ENCODE measurements at regions not wholly inside any gene's neighbourhood (a gene's known extent, or its start where the extent isn't known, plus 50 kb on each side); places are given as distances from the start of the nearest gene placed in this dataset.
"Not testable (repeated sequence)": the region's sequence is repeated elsewhere in the genome, so short reads cannot be mapped to it uniquely, and the experiment has no call there.

DNA sequence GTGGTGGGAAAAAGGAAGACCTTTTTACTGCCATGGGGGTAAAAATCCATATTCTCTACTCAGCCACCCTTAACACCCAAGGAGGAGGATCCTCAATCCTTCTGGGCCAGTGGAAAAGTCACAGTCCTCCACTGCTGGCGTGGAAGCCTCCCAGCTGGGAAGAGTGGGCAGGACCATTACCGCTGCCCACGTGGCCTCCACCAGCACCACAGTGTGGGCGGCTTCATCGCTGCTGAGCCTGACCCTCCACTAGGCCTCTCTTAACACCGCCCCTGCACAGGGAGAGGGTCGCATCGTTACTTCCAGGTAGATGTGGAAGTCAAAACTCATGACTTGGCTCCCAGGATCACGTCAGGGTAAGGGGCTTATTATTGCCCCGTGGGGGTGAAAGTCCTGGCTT is 656.5 kb downstream of the SUCLG1 start:
- no peak overlapping the region for H3K27ac ChIP-seq (ENCODE audit: low read depth, low read length)
- no peaks in the 10 kb centered on the region for H3K27me3 ChIP-seq (ENCODE audit: insufficient read depth, low read length)
- H3K79me2 ChIP-seq (ENCODE audit: control insufficient read depth, insufficient read depth, low read length, unreplicated experiment), result no peaks in the 10 kb centered on the region
- no peaks in the 10 kb centered on the region for H3K4me1 ChIP-seq (ENCODE audit: control insufficient read depth, insufficient read depth, low read length, unreplicated experiment)
- H3K4me3 ChIP-seq (ENCODE audit: low read depth, low read length), result no peak overlapping the region
- H3K36me3 ChIP-seq (ENCODE audit: insufficient read depth, low read length), result no peaks in the 10 kb centered on the region
- no peak overlapping the region for H2AFZ ChIP-seq (ENCODE audit: low read length, unreplicated experiment)

DNA sequence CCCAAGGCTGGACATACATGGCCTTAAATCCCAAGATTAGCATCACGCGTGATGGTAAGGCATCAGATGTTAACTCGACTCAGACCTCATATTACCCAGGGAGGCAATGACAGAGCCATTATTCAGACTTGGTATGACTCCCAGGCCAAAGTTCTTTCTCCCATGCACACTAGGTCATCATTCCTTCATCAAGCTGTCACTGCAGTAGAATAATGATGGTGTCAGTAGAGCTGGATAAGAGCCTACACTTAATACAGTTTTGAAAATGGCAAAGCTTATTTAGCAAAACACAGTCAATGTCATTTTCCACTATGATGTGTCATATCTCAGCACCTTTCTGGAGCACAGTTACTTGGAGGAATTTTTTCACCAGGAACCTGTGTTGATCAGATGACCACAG is 663.3 kb downstream of the SUCLG1 start:
- H3K27ac ChIP-seq (ENCODE audit: low read depth, low read length), result no peak overlapping the region
- no peak overlapping the region for H3K4me3 ChIP-seq (ENCODE audit: low read depth, low read length)
- H3K79me2 ChIP-seq (ENCODE audit: control insufficient read depth, insufficient read depth, low read length, unreplicated experiment), result no peaks in the 10 kb centered on the region
- H3K36me3 ChIP-seq (ENCODE audit: insufficient read depth, low read length), result no peaks in the 10 kb centered on the region
- H2AFZ ChIP-seq (ENCODE audit: low read length, unreplicated experiment), result no peak overlapping the region
- H3K4me1 ChIP-seq (ENCODE audit: control insufficient read depth, insufficient read depth, low read length, unreplicated experiment), result no peaks in the 10 kb centered on the region
- no peaks in the 10 kb centered on the region for H3K27me3 ChIP-seq (ENCODE audit: insufficient read depth, low read length)

DNA sequence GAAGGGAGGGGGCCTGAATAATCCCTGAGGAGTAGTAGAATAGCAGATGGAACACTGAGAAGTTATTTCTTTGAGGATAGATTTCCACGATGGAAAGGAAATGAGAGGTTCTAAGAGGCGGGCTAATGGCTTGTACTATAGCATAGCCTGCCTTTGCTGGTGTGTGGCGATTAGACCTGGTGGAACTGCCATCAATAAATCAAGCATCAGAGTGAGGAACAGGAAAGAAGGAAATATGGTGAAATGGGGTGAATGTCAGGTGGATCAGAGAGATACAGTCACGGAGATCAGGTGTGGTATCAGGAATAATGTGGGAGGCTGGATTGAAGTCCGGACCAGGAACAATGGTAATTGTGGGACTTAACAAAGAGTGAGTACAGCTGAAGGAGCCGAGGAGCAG is 668.6 kb downstream of the SUCLG1 start:
- H3K27ac ChIP-seq (ENCODE audit: low read depth, low read length); H3K4me1 ChIP-seq (ENCODE audit: control insufficient read depth, insufficient read depth, low read length, unreplicated experiment); H2AFZ ChIP-seq (ENCODE audit: low read length, unreplicated experiment); H3K4me3 ChIP-seq (ENCODE audit: low read depth, low read length); H3K27me3 ChIP-seq (ENCODE audit: insufficient read depth, low read length); H3K79me2 ChIP-seq (ENCODE audit: control insufficient read depth, insufficient read depth, low read length, unreplicated experiment); H3K36me3 ChIP-seq (ENCODE audit: insufficient read depth, low read length): not testable (repeated sequence)

DNA sequence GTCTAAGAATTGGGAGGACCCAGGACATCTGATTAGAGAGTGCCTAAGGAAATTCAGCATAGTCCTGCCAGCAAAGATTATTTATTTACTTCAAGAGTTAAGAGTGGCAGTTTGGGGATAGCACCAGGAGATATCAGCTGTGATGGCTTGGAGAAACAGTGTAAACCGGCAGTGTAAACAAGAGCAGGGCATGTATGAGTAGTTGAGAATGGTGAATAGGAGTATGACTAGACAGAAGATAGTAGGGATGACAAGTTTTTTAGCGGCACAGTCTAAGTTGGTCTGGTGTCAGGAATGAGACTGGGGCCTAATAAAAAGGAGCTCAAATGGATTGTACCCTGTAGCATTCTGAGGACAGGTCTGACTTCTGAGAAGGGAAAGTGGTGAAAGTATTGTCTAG is 669.4 kb downstream of the SUCLG1 start:
- not testable (repeated sequence) for H3K36me3 ChIP-seq (ENCODE audit: insufficient read depth, low read length); H3K27me3 ChIP-seq (ENCODE audit: insufficient read depth, low read length); H3K79me2 ChIP-seq (ENCODE audit: control insufficient read depth, insufficient read depth, low read length, unreplicated experiment); H3K4me3 ChIP-seq (ENCODE audit: low read depth, low read length); H3K4me1 ChIP-seq (ENCODE audit: control insufficient read depth, insufficient read depth, low read length, unreplicated experiment); H2AFZ ChIP-seq (ENCODE audit: low read length, unreplicated experiment); H3K27ac ChIP-seq (ENCODE audit: low read depth, low read length)

DNA sequence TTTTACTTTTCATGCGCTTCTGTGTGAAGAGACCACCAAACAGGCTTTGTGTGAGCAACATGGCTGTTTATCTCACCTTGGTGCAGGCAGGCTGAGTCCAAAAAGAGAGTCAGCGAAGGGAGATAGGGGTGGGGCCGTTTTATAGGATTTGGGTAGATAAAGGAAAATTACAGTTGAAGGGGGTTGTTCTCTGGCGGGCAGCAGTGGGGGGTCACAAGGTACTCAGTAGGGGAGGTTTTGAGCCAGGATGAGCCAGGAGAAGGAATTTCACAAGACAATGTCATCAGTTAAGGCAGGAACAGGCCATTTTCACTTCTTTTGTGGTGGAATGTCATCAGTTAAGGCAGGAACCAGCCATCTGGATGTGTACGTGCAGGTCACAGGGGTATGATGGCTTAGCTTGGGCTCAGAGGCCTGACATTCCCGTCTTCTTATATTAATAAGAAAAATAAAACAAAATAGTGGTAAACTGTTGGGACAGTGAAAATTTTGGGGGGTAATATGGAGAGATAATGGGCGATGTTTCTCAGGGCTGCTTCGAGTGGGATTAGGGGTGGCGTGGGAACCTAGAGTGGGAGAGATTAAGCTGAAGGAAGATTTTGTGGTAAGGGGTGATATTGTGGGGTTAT is 670.0 kb downstream of the SUCLG1 start:
- not testable (repeated sequence) for H3K27me3 ChIP-seq (ENCODE audit: insufficient read depth, low read length); H3K36me3 ChIP-seq (ENCODE audit: insufficient read depth, low read length); H2AFZ ChIP-seq (ENCODE audit: low read length, unreplicated experiment); H3K4me1 ChIP-seq (ENCODE audit: control insufficient read depth, insufficient read depth, low read length, unreplicated experiment); H3K27ac ChIP-seq (ENCODE audit: low read depth, low read length); H3K79me2 ChIP-seq (ENCODE audit: control insufficient read depth, insufficient read depth, low read length, unreplicated experiment); H3K4me3 ChIP-seq (ENCODE audit: low read depth, low read length)

DNA sequence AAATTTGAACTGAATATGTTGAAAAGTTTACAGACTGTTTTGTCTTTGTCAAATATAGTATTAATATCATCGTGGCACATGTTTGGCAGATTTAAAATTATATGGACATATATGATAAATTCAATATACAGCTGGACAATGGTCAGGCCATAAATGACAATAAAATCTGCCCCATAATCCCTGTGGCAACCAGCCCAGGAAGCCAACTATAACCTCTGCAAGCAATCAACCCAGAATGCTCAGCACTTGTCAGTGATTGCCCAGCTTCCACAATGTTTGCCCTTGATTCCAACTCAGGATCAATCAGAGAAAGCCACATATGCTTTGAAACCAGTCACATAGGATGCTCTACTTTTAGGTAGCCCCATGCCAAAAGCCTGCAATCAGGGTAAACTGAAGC is 671.9 kb downstream of the SUCLG1 start:
- Histone ChIP-seq H3K27me3 (ENCODE audit: insufficient read depth, low read length) (no peaks in the 10 kb centered on the region), H3K4me1 (ENCODE audit: control insufficient read depth, insufficient read depth, low read length, unreplicated experiment) (no peaks in the 10 kb centered on the region), H2AFZ (ENCODE audit: low read length, unreplicated experiment) (no peak overlapping the region), H3K4me3 (ENCODE audit: low read depth, low read length) (no peak overlapping the region), H3K79me2 (ENCODE audit: control insufficient read depth, insufficient read depth, low read length, unreplicated experiment) (no peaks in the 10 kb centered on the region), H3K36me3 (ENCODE audit: insufficient read depth, low read length) (no peaks in the 10 kb centered on the region), H3K27ac (ENCODE audit: low read depth, low read length) (no peak overlapping the region)

DNA sequence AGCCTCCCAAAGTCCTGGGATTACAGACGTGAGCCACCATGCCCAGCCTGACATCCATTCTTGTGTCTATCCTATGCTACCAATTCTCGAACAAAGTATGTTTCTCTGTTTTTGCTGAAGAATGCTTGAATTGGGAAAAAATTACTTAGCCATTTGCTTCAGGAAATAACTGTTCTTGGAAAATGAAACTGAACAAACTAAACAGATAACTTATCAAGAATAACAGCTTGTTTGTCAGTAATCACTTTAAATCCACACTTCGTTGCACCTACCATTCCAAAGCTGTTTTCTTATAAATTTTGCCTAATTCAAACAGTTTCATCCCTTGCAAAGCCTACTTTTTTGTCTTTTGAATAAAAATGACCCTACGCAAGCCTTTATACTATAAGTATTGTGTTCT is 672.9 kb downstream of the SUCLG1 start:
- no peaks in the 10 kb centered on the region for H3K79me2 ChIP-seq (ENCODE audit: control insufficient read depth, insufficient read depth, low read length, unreplicated experiment)
- no peak overlapping the region for H3K4me3 ChIP-seq (ENCODE audit: low read depth, low read length)
- H3K27me3 ChIP-seq (ENCODE audit: insufficient read depth, low read length), result no peaks in the 10 kb centered on the region
- no peaks in the 10 kb centered on the region for H3K4me1 ChIP-seq (ENCODE audit: control insufficient read depth, insufficient read depth, low read length, unreplicated experiment)
- no peak overlapping the region for H2AFZ ChIP-seq (ENCODE audit: low read length, unreplicated experiment)
- H3K27ac ChIP-seq (ENCODE audit: low read depth, low read length), result no peak overlapping the region
- H3K36me3 ChIP-seq (ENCODE audit: insufficient read depth, low read length), result no peaks in the 10 kb centered on the region

DNA sequence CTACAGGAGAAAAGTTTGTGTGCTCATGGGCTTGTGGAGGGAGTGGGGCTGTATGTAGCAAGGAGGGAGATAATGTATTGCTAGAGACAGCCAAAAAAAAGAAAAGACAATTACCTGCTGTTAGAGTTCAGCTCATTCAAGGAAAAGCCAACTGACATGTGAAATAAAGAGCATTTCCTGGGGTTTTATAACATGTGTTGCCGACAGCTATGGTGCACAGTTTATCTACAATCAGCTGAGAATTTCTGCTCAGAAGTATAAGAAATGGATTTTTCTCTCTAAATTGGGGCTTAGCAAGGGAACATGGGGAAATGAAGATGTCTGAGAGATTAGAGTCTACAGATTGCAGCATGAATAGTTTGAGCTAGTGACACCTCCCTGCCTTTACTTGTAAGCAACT is 674.1 kb downstream of the SUCLG1 start:
- Histone ChIP-seq H3K36me3 (ENCODE audit: insufficient read depth, low read length) (no peaks in the 10 kb centered on the region), H3K4me1 (ENCODE audit: control insufficient read depth, insufficient read depth, low read length, unreplicated experiment) (no peaks in the 10 kb centered on the region), H3K4me3 (ENCODE audit: low read depth, low read length) (no peak overlapping the region), H3K27me3 (ENCODE audit: insufficient read depth, low read length) (no peaks in the 10 kb centered on the region), H2AFZ (ENCODE audit: low read length, unreplicated experiment) (no peak overlapping the region), H3K27ac (ENCODE audit: low read depth, low read length) (no peak overlapping the region), H3K79me2 (ENCODE audit: control insufficient read depth, insufficient read depth, low read length, unreplicated experiment) (no peaks in the 10 kb centered on the region)

DNA sequence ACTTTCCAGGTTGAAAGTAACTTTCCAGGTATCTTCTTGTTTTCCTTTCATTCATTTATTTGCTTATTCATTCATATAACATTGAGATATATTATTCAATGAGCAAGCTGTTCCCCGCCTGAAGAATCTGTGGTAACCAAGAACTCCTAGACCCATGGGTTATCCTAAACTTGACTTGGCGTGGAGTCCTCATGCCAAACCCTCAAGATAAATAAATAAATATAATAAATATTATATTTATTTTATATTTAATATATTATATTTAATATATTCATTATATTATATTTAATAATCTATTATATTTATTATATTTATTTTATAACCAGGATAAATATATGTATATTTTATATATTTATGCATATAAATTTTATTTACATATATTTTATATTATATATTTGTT is 674.8 kb downstream of the SUCLG1 start:
- Histone ChIP-seq H3K27me3 (ENCODE audit: insufficient read depth, low read length) (no peaks in the 10 kb centered on the region), H3K79me2 (ENCODE audit: control insufficient read depth, insufficient read depth, low read length, unreplicated experiment) (no peaks in the 10 kb centered on the region), H3K27ac (ENCODE audit: low read depth, low read length) (no peak overlapping the region), H3K4me3 (ENCODE audit: low read depth, low read length) (no peak overlapping the region), H2AFZ (ENCODE audit: low read length, unreplicated experiment) (no peak overlapping the region), H3K36me3 (ENCODE audit: insufficient read depth, low read length) (no peaks in the 10 kb centered on the region), H3K4me1 (ENCODE audit: control insufficient read depth, insufficient read depth, low read length, unreplicated experiment) (no peaks in the 10 kb centered on the region)

DNA sequence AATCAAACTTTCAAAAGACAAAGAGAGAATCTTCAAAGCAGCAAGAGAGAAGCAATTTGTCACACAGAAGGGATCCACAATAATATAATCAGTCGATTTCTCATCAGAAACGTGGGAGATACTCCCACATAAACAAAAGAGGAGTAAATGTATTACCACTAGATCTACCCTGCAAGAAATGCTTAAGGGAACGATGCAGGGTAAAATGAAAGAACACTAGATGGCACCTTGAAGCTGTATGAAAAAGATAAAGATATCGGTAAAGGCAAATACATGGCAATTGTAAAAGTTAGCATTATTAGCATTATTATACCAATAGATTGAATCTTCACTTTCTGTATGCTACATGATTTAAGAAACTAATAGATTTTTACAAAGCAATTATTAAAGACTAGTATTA is 677.0 kb downstream of the SUCLG1 start:
- H3K4me1 ChIP-seq (ENCODE audit: control insufficient read depth, insufficient read depth, low read length, unreplicated experiment), result no peaks in the 10 kb centered on the region
- H2AFZ ChIP-seq (ENCODE audit: low read length, unreplicated experiment), result no peak overlapping the region

DNA sequence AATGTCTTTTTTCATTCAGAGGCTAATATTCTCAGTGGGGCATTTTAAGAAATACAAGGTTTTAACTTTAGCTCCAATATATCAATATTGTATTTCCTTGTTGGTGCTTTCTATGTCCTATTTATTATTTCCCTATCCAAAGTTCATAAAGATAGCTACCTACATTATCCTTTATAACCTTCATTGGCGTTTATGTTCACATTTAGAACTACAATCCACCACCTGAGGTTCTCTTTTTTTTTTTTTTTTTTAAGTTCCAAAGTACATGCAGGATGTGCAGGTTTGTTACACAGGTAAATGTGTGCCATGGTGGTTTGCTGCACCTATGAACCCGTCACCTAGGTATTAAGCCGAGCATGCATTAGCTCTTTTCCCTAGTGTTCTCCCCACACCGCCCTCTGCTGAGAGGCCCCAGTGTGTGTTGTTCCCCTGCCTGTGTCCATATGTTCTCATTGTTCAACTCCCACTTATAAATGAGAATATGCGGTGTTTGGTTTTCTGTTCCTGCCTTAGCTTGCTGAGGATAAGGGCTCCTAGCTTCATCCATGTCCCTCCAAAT is 694.6 kb downstream of the SUCLG1 start:
- Histone ChIP-seq H2AFZ (ENCODE audit: low read length, unreplicated experiment) (no peak overlapping the region), H3K79me2 (ENCODE audit: control insufficient read depth, insufficient read depth, low read length, unreplicated experiment) (no peaks in the 10 kb centered on the region), H3K27ac (ENCODE audit: low read depth, low read length) (no peak overlapping the region), H3K4me3 (ENCODE audit: low read depth, low read length) (no peak overlapping the region), H3K4me1 (ENCODE audit: control insufficient read depth, insufficient read depth, low read length, unreplicated experiment) (no peaks in the 10 kb centered on the region), H3K27me3 (ENCODE audit: insufficient read depth, low read length) (no peaks in the 10 kb centered on the region), H3K36me3 (ENCODE audit: insufficient read depth, low read length) (no peaks in the 10 kb centered on the region)

More for the DNA sequence above, 677.0 kb downstream of the SUCLG1 start:
- H3K4me3 ChIP-seq (ENCODE audit: low read depth, low read length), result no peak overlapping the region
- no peaks in the 10 kb centered on the region for H3K36me3 ChIP-seq (ENCODE audit: insufficient read depth, low read length)
- H3K27me3 ChIP-seq (ENCODE audit: insufficient read depth, low read length), result no peaks in the 10 kb centered on the region
- no peak overlapping the region for H3K27ac ChIP-seq (ENCODE audit: low read depth, low read length)
- H3K79me2 ChIP-seq (ENCODE audit: control insufficient read depth, insufficient read depth, low read length, unreplicated experiment), result no peaks in the 10 kb centered on the region
